H9 (cell line): ENCODE measurements at regions not wholly inside any gene's neighbourhood (a gene's known extent, or its start where the extent isn't known, plus 50 kb on each side); places are given as distances from the start of the nearest gene placed in this dataset.

Experiments used
- DNase-seq: peaks from one replicate; pipeline ENCODE4 v3.0.0-alpha.2; 2017
- H2AFZ ChIP-seq: one replicate; pipeline ENCODE4 v1.6.1; 2013; ENCODE audit warnings: mild to moderate bottlenecking, low read length, control low read depth, moderate library complexity
- H2AK5ac ChIP-seq: 2 replicates; pipeline ENCODE4 v1.6.1; 2013; ENCODE audit warnings: low read length, control low read depth, mixed read lengths; ENCODE audit not compliant: insufficient read length
- H2BK120ac ChIP-seq: one replicate; pipeline ENCODE4 v1.6.1; 2013; ENCODE audit warnings: low read depth, mild to moderate bottlenecking, low read length, control low read depth, inconsistent platforms; ENCODE audit not compliant: poor library complexity, severe bottlenecking
- H2BK12ac ChIP-seq: 2 replicates; pipeline ENCODE4 v1.6.1; 2013; ENCODE audit warnings: low read length, control low read depth, mixed read lengths, low read depth; ENCODE audit not compliant: insufficient read length
- H2BK15ac ChIP-seq: 2 replicates; pipeline ENCODE4 v1.6.1; 2013; ENCODE audit warnings: low read depth, low read length, control low read depth
- H2BK20ac ChIP-seq: one replicate; pipeline ENCODE4 v1.6.1; 2013; ENCODE audit warnings: low read depth, mild to moderate bottlenecking, low read length, control low read depth, inconsistent platforms; ENCODE audit not compliant: poor library complexity, severe bottlenecking
- H2BK5ac ChIP-seq: 2 replicates; pipeline ENCODE4 v1.6.1; 2013; ENCODE audit warnings: low read length, control low read depth, mixed read lengths; ENCODE audit not compliant: insufficient read length
- H3K14ac ChIP-seq: 2 replicates; pipeline ENCODE4 v1.6.1; 2013; ENCODE audit warnings: low read length, control low read depth; ENCODE audit not compliant: insufficient read depth
- H3K18ac ChIP-seq: 2 replicates; pipeline ENCODE4 v1.6.1; 2013; ENCODE audit warnings: low read depth, mild to moderate bottlenecking, mixed read lengths, low read length, control low read depth; ENCODE audit not compliant: insufficient read length
- H3K23ac ChIP-seq: 2 replicates; pipeline ENCODE4 v1.6.1; 2013; ENCODE audit warnings: low read length, control low read depth, mixed read lengths, low read depth; ENCODE audit not compliant: insufficient read length
- H3K23me2 ChIP-seq: 2 replicates; pipeline ENCODE4 v1.6.1; 2013; ENCODE audit warnings: low read depth, mild to moderate bottlenecking, mixed read lengths, low read length, control low read depth; ENCODE audit not compliant: insufficient read length, poor library complexity, severe bottlenecking
- H3K27ac ChIP-seq: 2 replicates; pipeline ENCODE4 v1.5.1; 2013; ENCODE audit warnings: low read length, control low read depth, mixed read lengths, low read depth; ENCODE audit not compliant: insufficient read length
- H3K27me3 ChIP-seq: 2 replicates; pipeline ENCODE4 v1.6.1; 2013; ENCODE audit warnings: low read length, control low read depth, inconsistent platforms; ENCODE audit not compliant: insufficient read depth
- H3K4ac ChIP-seq: 2 replicates; pipeline ENCODE4 v1.6.1; 2013; ENCODE audit warnings: low read depth, mild to moderate bottlenecking, control low read depth, inconsistent platforms, low read length, moderate library complexity
- H3K4me1 ChIP-seq: 2 replicates; pipeline ENCODE4 v1.6.1; 2013; ENCODE audit warnings: low read length, control low read depth, inconsistent platforms; ENCODE audit not compliant: insufficient read depth
- H3K4me2 ChIP-seq: 2 replicates; pipeline ENCODE4 v1.6.1; 2013; ENCODE audit warnings: low read length, control low read depth, mixed read lengths; ENCODE audit not compliant: insufficient read length, insufficient read depth
- H3K56ac ChIP-seq: 2 replicates; pipeline ENCODE4 v1.6.1; 2013; ENCODE audit warnings: low read depth, mild to moderate bottlenecking, mixed read lengths, low read length, control low read depth; ENCODE audit not compliant: insufficient read length
- H3K79me1 ChIP-seq: 2 replicates; pipeline ENCODE4 v1.6.1; 2013; ENCODE audit warnings: low read depth, mild to moderate bottlenecking, moderate library complexity, low read length, control low read depth, inconsistent platforms; ENCODE audit not compliant: insufficient read depth, poor library complexity, severe bottlenecking
- H3K79me2 ChIP-seq: 2 replicates; pipeline ENCODE4 v1.6.1; 2013; ENCODE audit warnings: low read length, control low read depth, inconsistent platforms; ENCODE audit not compliant: insufficient read depth
- H3K9ac ChIP-seq: 2 replicates; pipeline ENCODE4 v1.6.1; 2013; ENCODE audit warnings: low read length, control low read depth, mixed read lengths; ENCODE audit not compliant: insufficient read length; ENCODE audit errors: extremely low read depth
- H3K9me3 ChIP-seq: one replicate; pipeline ENCODE4 v1.6.1; 2013; ENCODE audit warnings: low read depth, low read length, inconsistent platforms; ENCODE audit not compliant: control insufficient read depth
- H3T11ph ChIP-seq: one replicate; pipeline ENCODE4 v1.6.1; 2013; ENCODE audit warnings: mild to moderate bottlenecking, low read length, control low read depth, inconsistent platforms
- H4K20me1 ChIP-seq: one replicate; pipeline ENCODE4 v1.6.1; 2013; ENCODE audit not compliant: control insufficient read depth, insufficient read length, insufficient read depth
- H4K5ac ChIP-seq: 2 replicates; pipeline ENCODE4 v1.6.1; 2013; ENCODE audit warnings: low read depth, mild to moderate bottlenecking, mixed read lengths, low read length, control low read depth; ENCODE audit not compliant: insufficient read length
- H4K8ac ChIP-seq: replicated peaks from 2 replicates; pipeline ENCODE4 v1.6.1; 2013; ENCODE audit warnings: low read length, control low read depth, mixed read lengths, low read depth; ENCODE audit not compliant: insufficient read length
- H4K91ac ChIP-seq: 2 replicates; pipeline ENCODE4 v1.6.1; 2013; ENCODE audit warnings: low read depth, mild to moderate bottlenecking, moderate library complexity, mixed read lengths, low read length, control low read depth; ENCODE audit not compliant: insufficient read length
- H3K27ac Mint-ChIP-seq, 3 experiments: 2 replicates in 2 of 3; 3 replicates in 1 of 3; pipeline ENCODE4 v1.8.0; 2020 to 2021; ENCODE audit warnings: mixed read lengths in 3 of 3, mild to moderate bottlenecking in 1 of 3, moderate library complexity in 1 of 3
- H3K27me3 Mint-ChIP-seq: 2 replicates; pipeline ENCODE4 v1.8.0; 2021; ENCODE audit warnings: low read depth, mild to moderate bottlenecking, moderate library complexity, mixed read lengths
- H3K36me3 Mint-ChIP-seq, 3 experiments: 2 replicates in 2 of 3; 3 replicates in 1 of 3; pipeline ENCODE4 v1.8.0; 2020 to 2021; ENCODE audit warnings: low read depth in 3 of 3, mixed read lengths in 3 of 3; ENCODE audit not compliant: insufficient read depth in 1 of 3
- H3K4me1 Mint-ChIP-seq, 2 experiments: 2 replicates each; pipeline ENCODE4 v1.8.0; 2020; ENCODE audit warnings: mixed read lengths in 2 of 2
- H3K4me3 Mint-ChIP-seq, 2 experiments: 2 replicates in 1 of 2; 3 replicates in 1 of 2; pipeline ENCODE4 v1.8.0; 2020 to 2021; ENCODE audit warnings: mild to moderate bottlenecking in 2 of 2, mixed read lengths in 2 of 2, moderate library complexity in 1 of 2
- H3K9me3 Mint-ChIP-seq, 2 experiments: 2 replicates in 1 of 2; 3 replicates in 1 of 2; pipeline ENCODE4 v1.8.0; 2020; ENCODE audit warnings: mild to moderate bottlenecking in 2 of 2, mixed read lengths in 2 of 2, moderate library complexity in 1 of 2
- CTCF ChIP-seq: fragments of 200-600 bp; sonication (generic); conservative IDR thresholded peaks from 3 replicates; pipeline ENCODE4 v1.8.0; 2021; ENCODE audit warnings: antibody characterized with exemption, mild to moderate bottlenecking
- WGBS: extraction: QIAGEN DNeasy Blood & Tissue Kit; methylation state at CpG from one replicate; pipeline ENCODE4 v1.1.7; 2013; ENCODE audit warnings: missing lambda C conversion rate, low lambda C conversion rate, mixed read lengths; ENCODE audit not compliant: insufficient read length; ENCODE audit errors: extremely low coverage; 5-methylcytosine and 5-hydroxymethylcytosine counted together

- no CpG with 5 or more reads among the region's 2 CpGs for WGBS
- Mint-ChIP-seq H3K27ac (no peak overlapping the region; a peak in 1 of 7 replicates), H3K36me3 (no peaks in the 10 kb centered on the region), H3K4me1 (peaks cover 17 to 20% of the 10 kb centered on the region in 2 experiments), H3K9me3 (no peaks in the 10 kb centered on the region; a peak in 1 of 5 replicates), H3K27me3 (peaks cover 41% of the 10 kb centered on the region), H3K4me3 (no peak overlapping the region)
- Histone ChIP-seq H4K8ac (no peak overlapping the region), H3K79me1 (no peaks in the 10 kb centered on the region), H3K4me1 (peaks cover 2% of the 10 kb centered on the region; the same call in 1 of the 2 replicates), H3K27ac (no peak overlapping the region), H2BK12ac (no peak overlapping the region), H4K91ac (no peak overlapping the region), H3K18ac (no peak overlapping the region), H3T11ph (no peak overlapping the region), H3K14ac (no peak overlapping the region), H3K9ac (no peak overlapping the region), H3K9me3 (no peaks in the 10 kb centered on the region), H3K23ac (no peak overlapping the region), H2BK5ac (no peak overlapping the region), H3K4me2 (no peak overlapping the region), H3K23me2 (peaks cover 3% of the 10 kb centered on the region), H2BK15ac (no peak overlapping the region), H3K79me2 (no peaks in the 10 kb centered on the region), H4K5ac (no peak overlapping the region), H3K4ac (no peak overlapping the region), H2AFZ (no peak overlapping the region), H2AK5ac (no peak overlapping the region), H4K20me1 (no peaks in the 10 kb centered on the region), H2BK120ac (no peak overlapping the region), H3K27me3 (no peaks in the 10 kb centered on the region; the same call in 1 of the 2 replicates), H3K56ac (no peak overlapping the region), H2BK20ac (no peak overlapping the region)
- no peak for TF ChIP-seq CTCF
- DNase-seq, result no peak
Observed at GRCh38 chr10:8297107-8297506, 242.6 kb downstream of the GATA3 start.
